Progenitor cell of endocrine pancreas (in vitro differentiated cells): ENCODE measurements at regions not wholly inside any gene's neighbourhood (a gene's known extent, or its start where the extent isn't known, plus 50 kb on each side); places are given as distances from the start of the nearest gene placed in this dataset.

ENCODE experiments used
- DNase-seq: peaks from one replicate; pipeline ENCODE4 v3.0.0; 2021; ENCODE audit warnings: low spot score; ENCODE audit not compliant: unreplicated experiment
- H3K27ac Mint-ChIP-seq: 2 replicates; pipeline ENCODE4 v1.8.0; 2021; ENCODE audit warnings: mild to moderate bottlenecking, moderate library complexity, mixed read lengths
- H3K27me3 Mint-ChIP-seq: 2 replicates; pipeline ENCODE4 v1.8.0; 2021; ENCODE audit warnings: mixed read lengths
- H3K36me3 Mint-ChIP-seq: 2 replicates; pipeline ENCODE4 v1.8.0; 2022; ENCODE audit warnings: mixed read lengths; ENCODE audit not compliant: insufficient read depth
- H3K4me1 Mint-ChIP-seq: 2 replicates; pipeline ENCODE4 v1.8.0; 2021; ENCODE audit warnings: low read depth, mixed read lengths
- H3K4me3 Mint-ChIP-seq: 2 replicates; pipeline ENCODE4 v1.8.0; 2021; ENCODE audit warnings: low read depth, mild to moderate bottlenecking, moderate library complexity, mixed read lengths
- H3K9me3 Mint-ChIP-seq: 2 replicates; pipeline ENCODE4 v1.8.0; 2021; ENCODE audit warnings: low read depth, mixed read lengths
- TF ChIP-seq, protein P1 (sequence below): fragments of 200-600 bp; sonication (generic); IDR thresholded peaks from one replicate; pipeline ENCODE4 v1.5.0; 2021; ENCODE audit warnings: antibody characterized with exemption, mild to moderate bottlenecking; ENCODE audit not compliant: unreplicated experiment

DNA sequence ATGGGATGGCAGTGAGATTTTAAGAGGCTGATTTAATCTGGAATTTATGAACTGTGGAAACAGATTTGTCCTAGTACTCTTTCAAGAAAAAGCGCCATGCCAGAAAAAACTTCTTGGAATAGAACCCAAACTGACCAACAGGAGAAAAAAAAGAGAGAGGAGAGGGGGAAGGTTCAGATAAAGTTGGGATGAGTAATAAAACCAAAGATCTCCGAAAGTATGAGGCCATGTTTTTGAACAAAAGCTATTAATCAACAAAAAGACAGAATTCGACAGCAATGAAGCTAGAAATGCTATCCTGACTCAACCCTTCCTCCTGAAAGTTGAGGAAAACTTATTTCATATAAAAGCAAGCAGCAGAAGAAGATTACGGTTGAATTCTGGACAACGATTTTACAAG lies 135.5 kb downstream of the CEMIP2 start:
- TF ChIP-seq, protein P1, sequence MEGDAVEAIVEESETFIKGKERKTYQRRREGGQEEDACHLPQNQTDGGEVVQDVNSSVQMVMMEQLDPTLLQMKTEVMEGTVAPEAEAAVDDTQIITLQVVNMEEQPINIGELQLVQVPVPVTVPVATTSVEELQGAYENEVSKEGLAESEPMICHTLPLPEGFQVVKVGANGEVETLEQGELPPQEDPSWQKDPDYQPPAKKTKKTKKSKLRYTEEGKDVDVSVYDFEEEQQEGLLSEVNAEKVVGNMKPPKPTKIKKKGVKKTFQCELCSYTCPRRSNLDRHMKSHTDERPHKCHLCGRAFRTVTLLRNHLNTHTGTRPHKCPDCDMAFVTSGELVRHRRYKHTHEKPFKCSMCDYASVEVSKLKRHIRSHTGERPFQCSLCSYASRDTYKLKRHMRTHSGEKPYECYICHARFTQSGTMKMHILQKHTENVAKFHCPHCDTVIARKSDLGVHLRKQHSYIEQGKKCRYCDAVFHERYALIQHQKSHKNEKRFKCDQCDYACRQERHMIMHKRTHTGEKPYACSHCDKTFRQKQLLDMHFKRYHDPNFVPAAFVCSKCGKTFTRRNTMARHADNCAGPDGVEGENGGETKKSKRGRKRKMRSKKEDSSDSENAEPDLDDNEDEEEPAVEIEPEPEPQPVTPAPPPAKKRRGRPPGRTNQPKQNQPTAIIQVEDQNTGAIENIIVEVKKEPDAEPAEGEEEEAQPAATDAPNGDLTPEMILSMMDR, result no peak
- Mint-ChIP-seq H3K27me3 (no peaks in the 10 kb centered on the region), H3K27ac (no peak overlapping the region), H3K4me3 (no peak overlapping the region), H3K9me3 (no peaks in the 10 kb centered on the region), H3K4me1 (no peaks in the 10 kb centered on the region), H3K36me3 (no peaks in the 10 kb centered on the region)
- no peak for DNase-seq

DNA sequence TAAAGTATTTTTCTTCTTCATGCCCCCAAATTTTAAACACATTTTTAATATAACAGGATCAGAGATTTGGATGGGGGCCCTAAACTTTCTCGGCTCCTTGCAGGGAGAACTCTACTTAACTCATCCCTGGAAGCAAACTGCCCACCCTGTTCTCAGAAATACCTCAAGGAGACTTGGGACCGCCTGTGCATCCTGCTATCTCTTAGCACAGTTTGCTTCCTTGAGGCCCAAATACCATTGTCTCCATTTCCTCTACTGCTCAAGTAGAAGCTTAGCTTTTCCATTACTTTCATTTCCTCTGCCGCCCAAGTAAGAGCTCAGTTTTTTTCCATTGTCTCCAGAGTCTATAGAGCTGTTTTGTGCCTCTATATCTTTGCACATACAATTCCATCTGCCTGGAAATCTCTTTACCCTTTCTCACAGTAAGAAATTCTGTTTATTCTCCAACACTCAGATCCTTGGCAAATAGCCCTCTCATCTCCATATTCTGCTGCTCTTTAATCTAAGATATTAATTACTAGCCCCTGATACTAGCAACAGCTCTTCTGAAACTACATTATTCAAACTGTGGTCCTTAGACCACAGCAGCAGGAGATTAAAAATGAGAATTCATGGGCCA lies 137.8 kb downstream of the CEMIP2 start:
- DNase-seq, result no peak
- H3K4me3 Mint-ChIP-seq, result no peak overlapping the region
- H3K36me3 Mint-ChIP-seq, result no peaks in the 10 kb centered on the region
- TF ChIP-seq, protein P1, result no peak
- H3K4me1 Mint-ChIP-seq, result no peaks in the 10 kb centered on the region
- no peaks in the 10 kb centered on the region for H3K27me3 Mint-ChIP-seq
- H3K27ac Mint-ChIP-seq, result no peak overlapping the region
- no peaks in the 10 kb centered on the region for H3K9me3 Mint-ChIP-seq

DNA sequence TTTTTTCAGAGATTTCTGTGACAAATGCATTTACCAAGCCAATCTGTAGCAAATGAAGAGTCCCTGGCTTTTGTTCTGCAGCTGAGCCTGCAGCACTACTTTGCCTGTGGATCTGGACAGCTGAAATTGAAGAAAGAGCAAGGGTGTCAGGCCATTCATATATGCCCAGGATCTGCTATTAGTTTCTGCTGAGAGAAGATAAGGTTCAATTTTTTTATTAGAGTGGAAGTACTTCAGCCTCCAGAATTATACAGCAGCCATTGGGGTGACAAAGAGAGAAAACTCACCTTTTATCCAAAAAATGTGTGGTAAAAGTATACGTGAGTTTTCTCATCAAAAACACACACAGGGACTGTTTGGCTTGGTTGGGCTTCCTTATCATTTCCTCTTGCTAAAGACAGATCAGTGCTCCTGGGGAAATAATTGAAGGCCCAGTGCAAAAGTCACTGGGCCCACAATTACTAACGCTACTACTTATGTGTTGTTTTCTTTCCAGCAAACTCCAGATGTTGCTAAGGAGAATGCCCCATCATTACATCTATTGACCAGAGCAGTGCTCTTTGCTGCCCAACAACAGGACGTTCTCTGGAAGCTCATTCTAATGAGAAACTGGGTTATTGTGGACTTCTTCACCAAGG lies 138.6 kb downstream of the CEMIP2 start:
- no peak overlapping the region for H3K4me3 Mint-ChIP-seq
- no peak for DNase-seq
- H3K27ac Mint-ChIP-seq, result no peak overlapping the region
- H3K4me1 Mint-ChIP-seq, result no peaks in the 10 kb centered on the region
- TF ChIP-seq, protein P1, result no peak
- H3K9me3 Mint-ChIP-seq, result no peaks in the 10 kb centered on the region
- no peaks in the 10 kb centered on the region for H3K36me3 Mint-ChIP-seq
- no peaks in the 10 kb centered on the region for H3K27me3 Mint-ChIP-seq

DNA sequence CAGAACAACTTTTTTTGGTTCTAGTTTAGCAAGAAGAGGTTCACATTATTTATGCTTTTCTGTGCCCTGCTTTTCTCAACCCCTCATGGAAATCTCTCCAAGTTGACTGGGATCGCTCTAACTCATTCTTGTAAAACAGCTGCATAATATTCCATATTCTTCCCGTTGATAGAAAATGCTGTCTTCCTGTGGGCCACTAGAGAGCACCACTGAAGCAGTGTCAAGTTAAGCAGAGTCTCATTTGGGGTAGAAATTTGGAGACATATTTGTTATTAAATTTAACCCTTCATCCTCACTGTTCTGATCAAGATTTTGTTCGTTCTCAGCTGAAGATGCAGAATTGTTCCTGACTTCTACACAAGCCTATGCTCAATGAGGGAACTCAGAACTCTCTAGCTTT lies 140.1 kb downstream of the CEMIP2 start:
- Mint-ChIP-seq H3K27me3 (no peaks in the 10 kb centered on the region), H3K36me3 (no peaks in the 10 kb centered on the region), H3K4me1 (no peaks in the 10 kb centered on the region), H3K27ac (no peak overlapping the region), H3K4me3 (no peak overlapping the region), H3K9me3 (no peaks in the 10 kb centered on the region)
- no peak for DNase-seq
- TF ChIP-seq, protein P1, result peak; percentile 7

DNA sequence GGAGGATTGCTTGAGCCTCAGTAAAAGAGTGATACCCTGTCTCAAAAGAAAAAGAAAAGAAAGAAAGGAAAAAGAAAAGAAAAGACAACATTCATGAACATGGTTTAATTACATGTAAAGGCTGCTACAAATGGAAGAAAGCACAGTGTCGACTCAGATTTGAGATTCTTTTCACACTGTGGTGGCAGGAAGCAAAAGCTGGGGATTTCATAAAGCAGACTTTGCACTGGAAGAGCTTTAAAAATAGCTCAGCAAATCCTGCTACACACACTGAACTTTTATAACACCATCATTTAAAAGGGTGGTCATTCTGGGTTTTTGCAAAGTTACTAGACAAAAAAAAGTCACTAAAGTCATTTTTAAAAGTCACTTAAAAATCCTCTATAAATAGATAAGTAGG lies 140.8 kb downstream of the CEMIP2 start:
- Mint-ChIP-seq H3K9me3 (no peaks in the 10 kb centered on the region), H3K27me3 (no peaks in the 10 kb centered on the region), H3K4me1 (no peaks in the 10 kb centered on the region), H3K4me3 (no peak overlapping the region), H3K27ac (no peak overlapping the region), H3K36me3 (no peaks in the 10 kb centered on the region)
- DNase-seq, result no peak
- TF ChIP-seq, protein P1, result no peak
